BE2C (cell line): ENCODE measurements at regions not wholly inside any gene's neighbourhood (a gene's known extent, or its start where the extent isn't known, plus 50 kb on each side); places are given as distances from the start of the nearest gene placed in this dataset.

ENCODE experiments used
- DNase-seq: peaks from one replicate; pipeline ENCODE4 v3.0.0-alpha.2; 2020
- H3K27me3 ChIP-seq: fragments of 250-450 bp; sonication (Bioruptor Pico); 2 replicates; pipeline ENCODE4 v1.5.1; 2020; ENCODE audit warnings: mild to moderate bottlenecking
- H3K36me3 ChIP-seq: fragments of 250-450 bp; sonication (Bioruptor Pico); 2 replicates; pipeline ENCODE4 v1.5.1; 2020; ENCODE audit warnings: mild to moderate bottlenecking
- H3K4me1 ChIP-seq: fragments of 250-450 bp; sonication (Bioruptor Pico); 2 replicates; pipeline ENCODE4 v1.5.1; 2020
- H3K4me3 ChIP-seq: 2 replicates; pipeline ENCODE4 v1.5.1; 2011; ENCODE audit warnings: low read depth, low read length
- H3K9me3 ChIP-seq: fragments of 250-450 bp; sonication (Bioruptor Pico); 2 replicates; pipeline ENCODE4 v1.5.1; 2020
- CTCF ChIP-seq: IDR thresholded peaks from 2 replicates; pipeline ENCODE4 v1.5.1; 2012; ENCODE audit warnings: mild to moderate bottlenecking, low read depth, low read length

- no peaks in the 10 kb centered on the region for H3K27me3 ChIP-seq
- peaks cover 8% of the 10 kb centered on the region; the same call in 1 of the 2 replicates for H3K9me3 ChIP-seq
- no peak for DNase-seq
- no peak overlapping the region for H3K4me3 ChIP-seq
- TF ChIP-seq CTCF: no peak
- H3K4me1 ChIP-seq: peaks cover 6% of the 10 kb centered on the region; the same call in 1 of the 2 replicates
- H3K36me3 ChIP-seq: no peaks in the 10 kb centered on the region
These were observed 140.3 kb downstream of the TMEM30B start for GRCh38 chr14:61140872-61141271.

GRCh38 chr14:61140271-61140670, 140.9 kb downstream of the TMEM30B start:
- Histone ChIP-seq H3K4me3 (no peak overlapping the region), H3K4me1 (peaks cover 6% of the 10 kb centered on the region; the same call in 1 of the 2 replicates), H3K36me3 (no peaks in the 10 kb centered on the region), H3K27me3 (no peaks in the 10 kb centered on the region), H3K9me3 (peaks cover 8% of the 10 kb centered on the region; the same call in 1 of the 2 replicates)
- no peak for DNase-seq
- no peak for TF ChIP-seq CTCF

- H3K27me3 ChIP-seq: no peaks in the 10 kb centered on the region
- no peak overlapping the region for H3K4me3 ChIP-seq
- TF ChIP-seq CTCF: no peak
- H3K9me3 ChIP-seq: 0 out of 2 replicates have a peak, but pooled peaks cover 4% of the 10 kb centered on the region
- H3K4me1 ChIP-seq: no peaks in the 10 kb centered on the region
- no peak for DNase-seq
- no peaks in the 10 kb centered on the region for H3K36me3 ChIP-seq
These were observed 142.0 kb downstream of the TMEM30B start for GRCh38 chr14:61139006-61139599.

- H3K4me3 ChIP-seq: no peak overlapping the region
- no peak for DNase-seq
- H3K27me3 ChIP-seq: no peaks in the 10 kb centered on the region
- TF ChIP-seq CTCF: no peak
- H3K36me3 ChIP-seq: no peaks in the 10 kb centered on the region
- H3K9me3 ChIP-seq: no peaks in the 10 kb centered on the region
- H3K4me1 ChIP-seq: no peaks in the 10 kb centered on the region
These were observed 148.2 kb downstream of the TMEM30B start for GRCh38 chr14:61132894-61133293.

GRCh38 chr14:61132336-61132735, 148.8 kb downstream of the TMEM30B start:
- H3K36me3 ChIP-seq: no peaks in the 10 kb centered on the region
- no peak for TF ChIP-seq CTCF
- no peaks in the 10 kb centered on the region for H3K9me3 ChIP-seq

GRCh38 chr14:61130512-61131260, 149.6 kb downstream of the SLC38A6 start:
- Histone ChIP-seq H3K9me3 (no peaks in the 10 kb centered on the region), H3K27me3 (no peaks in the 10 kb centered on the region), H3K36me3 (no peaks in the 10 kb centered on the region), H3K4me3 (no peak overlapping the region), H3K4me1 (no peaks in the 10 kb centered on the region)
- DNase-seq: no peak
- no peak for TF ChIP-seq CTCF

More at GRCh38 chr14:61132336-61132735, 148.8 kb downstream of the TMEM30B start:
- H3K4me1 ChIP-seq: no peaks in the 10 kb centered on the region
- no peak for DNase-seq
- H3K4me3 ChIP-seq: no peak overlapping the region
- H3K27me3 ChIP-seq: no peaks in the 10 kb centered on the region
